Adrenal gland (tissue), 9 donors: ENCODE measurements at regions not wholly inside any gene's neighbourhood (a gene's known extent, or its start where the extent isn't known, plus 50 kb on each side); places are given as distances from the start of the nearest gene placed in this dataset.

Source experiments
- DNase-seq, 7 donors: peaks; one replicate each; pipeline ENCODE4 v3.0.0-alpha.2; 2019 to 2020
- H3K27ac ChIP-seq, 5 donors: fragments of 200-600 bp; sonication (generic) in 4 of 5; 1 replicate in 3 of 5; 2 replicates in 2 of 5; pipeline versions ENCODE4 v1.5.1 to v1.8.0; 2016 to 2020; ENCODE audit warnings: mild to moderate bottlenecking in 1 of 5
- H3K27me3 ChIP-seq: fragments of 200-600 bp; 2 replicates; pipeline ENCODE4 v1.8.0; 2021
- H3K36me3 ChIP-seq, 2 donors: fragments of 200-600 bp; replicated peaks in 1 of 2; 1 replicate in 1 of 2; 2 replicates in 1 of 2; pipeline versions ENCODE4 v1.5.1 to v1.8.0; 2018 to 2022
- H3K4me1 ChIP-seq, 2 donors: fragments of 200-600 bp; replicated peaks in 1 of 2; 1 replicate in 1 of 2; 2 replicates in 1 of 2; pipeline versions ENCODE4 v1.5.1 to v1.8.0; 2018 to 2021
- H3K4me3 ChIP-seq, 4 donors: fragments of 200-600 bp; sonication (generic) in 3 of 4; one replicate each; pipeline ENCODE4 v1.5.1; 2016 to 2018
- H3K9me3 ChIP-seq, 3 donors: fragments of 200-600 bp; sonication (generic) in 1 of 3; replicated peaks in 1 of 3; 1 replicate in 2 of 3; 2 replicates in 1 of 3; pipeline versions ENCODE4 v1.5.1 to v1.8.0; 2016 to 2021
- POLR2A ChIP-seq, 2 donors: fragments of 450-650 bp; IDR thresholded peaks; one replicate each; pipeline ENCODE4 v1.6.1; 2017; ENCODE audit warnings: antibody characterized with exemption in 2 of 2, mild to moderate bottlenecking in 2 of 2, moderate library complexity in 1 of 2
- WGBS, 4 donors: extraction: QIAGEN DNeasy Blood & Tissue Kit in 2 of 4; methylation state at CpG; one replicate each; pipeline versions ENCODE4 v1.1.5 to v1.1.7; 2013 to 2017; 5-methylcytosine and 5-hydroxymethylcytosine counted together
- intact Hi-C, 2 donors: fragments of 100-400 bp; cut with DNase I; formaldehyde crosslinking; loops; one replicate each; pipeline versions ENCODE4 v1.14.1 to v1.15.0; 2022 to 2023
- TF ChIP-seq, protein P1 (sequence below), 6 experiments: fragments of 450-650 bp in 4 of 6; fragments of 200-600 bp in 2 of 6; sonication (generic) in 1 of 6; IDR thresholded peaks; 1 replicate in 5 of 6; 2 replicates in 1 of 6; pipeline versions ENCODE4 v1.5.1 to v1.8.0; 2016 to 2021; ENCODE audit warnings: antibody characterized with exemption in 6 of 6, mild to moderate bottlenecking in 2 of 6, moderate library complexity in 1 of 6
- donor health status: healthy with polysubstance abuse.
- donor health status: Bipolar disorder and iron deficiency.
- donor health status: DM: yes; HTN: yes; CAD: no.
- donor health status: DM: no; HTN: no; CAD: no.
- donor health status: DM: no; HTN: no; CAD: no.

DNA sequence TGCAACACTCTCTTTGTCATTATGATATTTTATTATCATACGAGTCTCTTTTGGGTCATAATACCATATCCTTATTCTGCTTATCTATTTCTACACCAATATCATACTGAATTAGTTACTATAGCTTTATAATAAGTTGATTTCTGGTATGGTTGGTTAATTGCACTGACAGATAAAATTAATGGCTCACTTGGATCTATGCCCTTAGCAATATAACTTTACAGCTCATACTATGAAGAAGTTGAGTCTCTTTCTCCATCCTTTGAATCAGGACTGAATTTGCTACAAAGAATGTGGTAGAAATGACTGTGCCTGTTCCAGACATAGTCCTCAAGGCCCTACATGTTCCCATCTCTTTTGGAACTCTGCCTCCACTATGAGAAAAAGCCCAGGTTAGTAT, 139.7 kb upstream of the DYRK2 start:
- H3K4me1 ChIP-seq: no peaks in the 10 kb centered on the region
- 83 to 98% (median 91%) methylated on average over 1 of the region's 1 CpG for WGBS, 4 donors
- H3K27me3 ChIP-seq: no peaks in the 10 kb centered on the region
- H3K9me3 ChIP-seq: no peaks in the 10 kb centered on the region
- H3K36me3 ChIP-seq: no peaks in the 10 kb centered on the region
- TF ChIP-seq, protein P1, sequence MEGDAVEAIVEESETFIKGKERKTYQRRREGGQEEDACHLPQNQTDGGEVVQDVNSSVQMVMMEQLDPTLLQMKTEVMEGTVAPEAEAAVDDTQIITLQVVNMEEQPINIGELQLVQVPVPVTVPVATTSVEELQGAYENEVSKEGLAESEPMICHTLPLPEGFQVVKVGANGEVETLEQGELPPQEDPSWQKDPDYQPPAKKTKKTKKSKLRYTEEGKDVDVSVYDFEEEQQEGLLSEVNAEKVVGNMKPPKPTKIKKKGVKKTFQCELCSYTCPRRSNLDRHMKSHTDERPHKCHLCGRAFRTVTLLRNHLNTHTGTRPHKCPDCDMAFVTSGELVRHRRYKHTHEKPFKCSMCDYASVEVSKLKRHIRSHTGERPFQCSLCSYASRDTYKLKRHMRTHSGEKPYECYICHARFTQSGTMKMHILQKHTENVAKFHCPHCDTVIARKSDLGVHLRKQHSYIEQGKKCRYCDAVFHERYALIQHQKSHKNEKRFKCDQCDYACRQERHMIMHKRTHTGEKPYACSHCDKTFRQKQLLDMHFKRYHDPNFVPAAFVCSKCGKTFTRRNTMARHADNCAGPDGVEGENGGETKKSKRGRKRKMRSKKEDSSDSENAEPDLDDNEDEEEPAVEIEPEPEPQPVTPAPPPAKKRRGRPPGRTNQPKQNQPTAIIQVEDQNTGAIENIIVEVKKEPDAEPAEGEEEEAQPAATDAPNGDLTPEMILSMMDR (IDR thresholded peaks at IDR 0.05): no peak
- TF ChIP-seq POLR2A (IDR thresholded peaks at IDR 0.05): no peak
- intact Hi-C loops: no loop called here
- no peak overlapping the region for H3K4me3 ChIP-seq
- DNase-seq: no peak
- H3K27ac ChIP-seq: no peak overlapping the region

DNA sequence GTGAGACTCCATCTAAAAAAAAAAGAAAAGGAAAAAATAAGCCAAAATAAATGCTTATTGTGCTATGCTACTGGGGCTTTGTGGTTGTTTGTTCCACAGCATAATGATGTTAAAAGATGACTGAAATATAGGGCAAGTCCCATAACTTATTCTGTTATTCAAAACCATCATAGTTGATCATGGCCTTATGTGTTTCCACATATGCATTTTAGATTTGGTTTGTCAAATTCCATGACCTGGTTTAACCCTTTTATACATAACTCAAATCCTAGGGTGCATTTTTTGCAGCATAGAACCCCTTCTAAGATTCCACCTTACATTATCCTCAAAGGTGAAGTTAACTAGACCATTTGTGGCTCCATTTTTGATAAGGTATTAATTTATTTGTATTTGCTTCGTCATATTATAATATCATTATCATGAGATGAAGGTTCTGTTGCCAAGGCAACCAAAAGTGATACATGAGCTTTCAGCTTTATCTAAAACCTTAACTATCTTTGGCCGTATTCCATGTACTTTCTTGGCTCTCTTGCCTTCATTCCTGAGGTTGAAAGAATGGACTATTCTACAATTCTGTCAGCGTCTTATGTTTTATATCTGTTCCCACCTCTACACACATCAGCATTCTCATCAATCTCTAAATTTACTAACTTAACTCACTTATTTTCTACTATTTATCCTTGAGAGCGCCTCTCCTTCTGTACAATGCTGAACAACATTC, 138.7 kb upstream of the DYRK2 start:
- H3K36me3 ChIP-seq: no peaks in the 10 kb centered on the region
- WGBS, 4 donors: 43 to 62% (median 52%) methylated on average over 4 of the region's 4 CpGs

DNA sequence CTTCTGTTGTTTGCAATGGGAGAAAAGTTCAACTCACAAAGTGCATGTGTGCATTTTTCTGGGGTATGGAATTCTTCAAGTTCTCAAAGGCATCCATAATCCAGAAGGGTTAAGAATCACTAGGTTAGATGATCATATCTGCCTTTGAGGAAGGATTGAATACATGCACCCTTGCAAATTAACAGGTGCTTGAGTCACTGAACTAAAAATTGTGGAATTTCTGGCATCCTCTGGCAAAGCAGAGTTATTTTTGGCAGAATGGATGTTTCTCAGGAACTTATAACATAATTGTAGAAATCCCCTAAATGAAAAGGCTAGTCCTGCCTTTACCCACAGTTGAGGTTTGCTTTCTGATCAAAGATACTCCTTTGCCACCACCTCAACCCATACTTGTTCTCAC, 136.5 kb upstream of the DYRK2 start:
- H3K9me3 ChIP-seq: no peaks in the 10 kb centered on the region
- H3K4me3 ChIP-seq: no peak overlapping the region
- no peak for DNase-seq
- H3K27me3 ChIP-seq: no peaks in the 10 kb centered on the region
- no peaks in the 10 kb centered on the region for H3K4me1 ChIP-seq
- H3K36me3 ChIP-seq: no peaks in the 10 kb centered on the region
- TF ChIP-seq POLR2A (IDR thresholded peaks at IDR 0.05): no peak
- TF ChIP-seq, protein P1 (IDR thresholded peaks at IDR 0.05): no peak
- intact Hi-C loops: no loop called here
- no peak overlapping the region for H3K27ac ChIP-seq

More for the DNA sequence above, 138.7 kb upstream of the DYRK2 start:
- no peaks in the 10 kb centered on the region for H3K4me1 ChIP-seq
- intact Hi-C loops: no loop called here
- no peak overlapping the region for H3K27ac ChIP-seq
- no peak for TF ChIP-seq POLR2A (IDR thresholded peaks at IDR 0.05)
- TF ChIP-seq, protein P1 (IDR thresholded peaks at IDR 0.05): no peak
- H3K4me3 ChIP-seq: no peak overlapping the region
- H3K27me3 ChIP-seq: no peaks in the 10 kb centered on the region
- DNase-seq: no peak
- H3K9me3 ChIP-seq: no peaks in the 10 kb centered on the region

DNA sequence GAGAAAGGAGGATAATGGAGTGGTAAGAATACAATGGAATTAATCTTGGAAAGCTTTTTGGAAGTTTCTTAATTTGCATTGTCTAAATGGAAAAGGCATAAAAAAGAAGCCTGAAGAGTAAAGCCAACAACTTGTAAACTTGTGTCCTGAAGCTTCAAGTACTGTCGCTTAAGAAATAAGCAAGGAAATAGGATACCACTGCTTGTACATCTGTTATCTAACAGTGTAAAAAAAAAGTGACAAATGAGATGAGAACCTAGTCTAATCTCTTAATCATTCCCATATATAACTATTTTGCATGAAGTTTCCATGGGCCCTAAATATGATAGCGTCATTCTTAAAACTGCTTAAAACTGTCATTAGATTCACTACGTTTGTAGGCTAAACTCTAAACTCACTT, 134.0 kb upstream of the DYRK2 start:
- H3K36me3 ChIP-seq: no peaks in the 10 kb centered on the region
- no peak overlapping the region for H3K4me3 ChIP-seq
- no peak overlapping the region for H3K27ac ChIP-seq
- no peaks in the 10 kb centered on the region for H3K4me1 ChIP-seq
- 82 to 86% (median 86%) methylated on average over 3 of the region's 3 CpGs for WGBS, 4 donors
- H3K9me3 ChIP-seq: no peaks in the 10 kb centered on the region
- DNase-seq: no peak
- no peak for TF ChIP-seq POLR2A (IDR thresholded peaks at IDR 0.05)
- H3K27me3 ChIP-seq: no peaks in the 10 kb centered on the region
- intact Hi-C loops: no loop called here

DNA sequence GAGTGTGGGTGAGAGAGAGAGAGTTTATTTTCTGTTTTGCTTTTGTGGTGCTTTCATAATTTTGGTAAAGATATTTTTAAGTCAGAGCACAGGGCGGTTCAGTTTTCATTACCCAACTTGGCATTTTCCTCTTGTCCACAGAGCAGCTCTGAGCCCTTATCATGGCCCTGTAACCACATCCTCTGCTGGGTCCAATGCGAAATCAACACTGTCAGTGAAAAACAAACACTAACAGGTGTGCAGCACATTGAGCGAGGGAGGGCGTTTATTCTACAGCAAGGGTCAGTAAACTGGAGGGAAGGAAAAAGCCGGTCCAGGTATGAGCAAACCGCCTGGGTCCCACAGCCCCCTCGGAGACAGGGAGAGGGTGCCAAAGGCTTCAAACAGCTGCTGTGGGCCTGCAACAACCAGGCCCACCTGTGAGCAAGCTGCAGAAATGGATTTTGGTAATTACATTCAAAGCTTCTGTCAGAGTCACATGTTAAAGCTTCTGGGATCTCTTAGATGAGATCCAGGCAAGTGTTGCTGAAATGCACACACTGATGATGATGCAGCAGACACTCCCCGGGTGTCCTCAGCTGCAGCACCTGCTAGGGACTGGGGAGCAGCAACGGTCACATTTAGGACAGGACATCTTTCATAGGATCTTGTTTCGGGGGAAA, 132.7 kb upstream of the DYRK2 start:
- no peak for DNase-seq
- no peaks in the 10 kb centered on the region for H3K27me3 ChIP-seq
- no peaks in the 10 kb centered on the region for H3K36me3 ChIP-seq
- no peaks in the 10 kb centered on the region for H3K4me1 ChIP-seq
- no peak overlapping the region for H3K27ac ChIP-seq
- WGBS, 4 donors: 76 to 87% (median 80%) methylated on average over 10 of the region's 10 CpGs
- TF ChIP-seq POLR2A (IDR thresholded peaks at IDR 0.05): no peak
- TF ChIP-seq, protein P1 (IDR thresholded peaks at IDR 0.05): no peak
- H3K4me3 ChIP-seq: no peak overlapping the region
- intact Hi-C loops: no loop called here
- no peaks in the 10 kb centered on the region for H3K9me3 ChIP-seq
